Keratinocyte (primary cell): ENCODE measurements at regions not wholly inside any gene's neighbourhood (a gene's known extent, or its start where the extent isn't known, plus 50 kb on each side); places are given as distances from the start of the nearest gene placed in this dataset.

Source experiments
- EZH2 ChIP-seq: IDR thresholded peaks from one replicate; pipeline ENCODE4 v1.6.1; 2012; ENCODE audit warnings: inconsistent platforms, mild to moderate bottlenecking, low read length, moderate library complexity
- TF ChIP-seq, protein P1 (sequence below), 3 experiments: IDR thresholded peaks in 1 of 3; conservative IDR thresholded peaks in 1 of 3; optimal IDR thresholded peaks in 1 of 3; 2 replicates in 2 of 3; 3 replicates in 1 of 3; pipeline versions ENCODE3 to v1.5.1; 2011; ENCODE audit warnings: low read length in 3 of 3, mild to moderate bottlenecking in 3 of 3, moderate library complexity in 2 of 3, control low read depth in 1 of 3, inconsistent platforms in 1 of 3; ENCODE audit not compliant: insufficient read depth in 2 of 3; ENCODE audit errors: extremely low read depth in 1 of 3

- TF ChIP-seq, protein P1, sequence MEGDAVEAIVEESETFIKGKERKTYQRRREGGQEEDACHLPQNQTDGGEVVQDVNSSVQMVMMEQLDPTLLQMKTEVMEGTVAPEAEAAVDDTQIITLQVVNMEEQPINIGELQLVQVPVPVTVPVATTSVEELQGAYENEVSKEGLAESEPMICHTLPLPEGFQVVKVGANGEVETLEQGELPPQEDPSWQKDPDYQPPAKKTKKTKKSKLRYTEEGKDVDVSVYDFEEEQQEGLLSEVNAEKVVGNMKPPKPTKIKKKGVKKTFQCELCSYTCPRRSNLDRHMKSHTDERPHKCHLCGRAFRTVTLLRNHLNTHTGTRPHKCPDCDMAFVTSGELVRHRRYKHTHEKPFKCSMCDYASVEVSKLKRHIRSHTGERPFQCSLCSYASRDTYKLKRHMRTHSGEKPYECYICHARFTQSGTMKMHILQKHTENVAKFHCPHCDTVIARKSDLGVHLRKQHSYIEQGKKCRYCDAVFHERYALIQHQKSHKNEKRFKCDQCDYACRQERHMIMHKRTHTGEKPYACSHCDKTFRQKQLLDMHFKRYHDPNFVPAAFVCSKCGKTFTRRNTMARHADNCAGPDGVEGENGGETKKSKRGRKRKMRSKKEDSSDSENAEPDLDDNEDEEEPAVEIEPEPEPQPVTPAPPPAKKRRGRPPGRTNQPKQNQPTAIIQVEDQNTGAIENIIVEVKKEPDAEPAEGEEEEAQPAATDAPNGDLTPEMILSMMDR (optimal IDR thresholded peaks at IDR 0.05 in 1 of 3, IDR thresholded peaks at IDR 0.05 in 1 of 3, conservative IDR thresholded peaks at IDR 0.05 in 1 of 3; ENCODE audit: extremely low read depth in 1 of 3, insufficient read depth in 2 of 3, low read length in 3 of 3) = no peak
- no peak for TF ChIP-seq EZH2
Observed at GRCh38 chr17:68661265-68662036, 60.3 kb upstream of the FAM20A start.
